ENCODE measurements at regions not wholly inside any gene's neighbourhood (a gene's known extent, or its start where the extent isn't known, plus 50 kb on each side); places are given as distances from the start of the nearest gene placed in this dataset.

- TF ChIP-seq MGA (IDR thresholded peaks at IDR 0.05) (peak; percentile 46), POLR2H (tag; IDR thresholded peaks at IDR 0.05; ENCODE audit: low read depth) (0 out of 2 replicates have a peak, but pooled peaks have one; percentile 28), SPI1 (IDR thresholded peaks at IDR 0.05; ENCODE audit: borderline replicate concordance, low read depth, low read length) (no peak), MXI1 (IDR thresholded peaks at IDR 0.05; ENCODE audit: low read depth, low read length) (peak; percentile 62; the same call in 1 of the 2 replicates), CEBPG (CRISPR knock-in tag; IDR thresholded peaks at IDR 0.05) (no peak), CEBPG (tag; conservative IDR thresholded peaks at IDR 0.05 in 1 of 2, IDR thresholded peaks at IDR 0.05 in 1 of 2) (peak; percentile 8 to 29; a peak in 1 of 4 replicates), KLF1 (tag; IDR thresholded peaks at IDR 0.05) (peak; percentile 79), L3MBTL2 (IDR thresholded peaks at IDR 0.05) (peak; percentile 70; the same call in 1 of the 2 replicates), NR2C2 (CRISPR knock-in tag; IDR thresholded peaks at IDR 0.05) (no peak), NR2C2 (tag; IDR thresholded peaks at IDR 0.05) (peak; percentile 4), RBFOX2 (IDR thresholded peaks at IDR 0.05; ENCODE audit: low read depth, low read length) (peak; percentile 29; the same call in 1 of the 2 replicates), HLTF (IDR thresholded peaks at IDR 0.05) (no peak), MYC (IDR thresholded peaks at IDR 0.05; ENCODE audit: low read depth, low read length) (0 out of 2 replicates have a peak, but pooled peaks have one; percentile 26), MYC (CRISPR knock-in tag; IDR thresholded peaks at IDR 0.05; ENCODE audit: borderline replicate concordance, low read depth) (no peak), ZC3H11A (IDR thresholded peaks at IDR 0.05; ENCODE audit: low read depth, low read length) (no peak), SP2 (IDR thresholded peaks at IDR 0.05; ENCODE audit: extremely low read depth, low read depth, low read length, poor library complexity, severe bottlenecking) (no peak)
Measured at GRCh38 chr17:27106347-27106981, 187.4 kb upstream of the WSB1 start (continued).

Measured in K562 (cell line).